ENCODE measurements at regions not wholly inside any gene's neighbourhood (a gene's known extent, or its start where the extent isn't known, plus 50 kb on each side); places are given as distances from the start of the nearest gene placed in this dataset.

GRCh38 chr14:83007641-83008225 lies 1474.1 kb upstream of the SEL1L start:
- FAIRE-seq (no peak), DNase-seq (ENCODE audit: low read depth) (no peak)
- no peaks in the 10 kb centered on the region for H3K27me3 ChIP-seq (ENCODE audit: control insufficient read depth, insufficient read depth, low read length)
- no peaks in the 10 kb centered on the region for H3K36me3 ChIP-seq (ENCODE audit: control insufficient read depth, insufficient read depth, low read length)
- no peak for TF ChIP-seq CTCF (IDR thresholded peaks at IDR 0.05; ENCODE audit: insufficient read depth, low read length, severe bottlenecking)
- no peak overlapping the region for H3K4me3 ChIP-seq (ENCODE audit: low read depth, low read length)

DNA sequence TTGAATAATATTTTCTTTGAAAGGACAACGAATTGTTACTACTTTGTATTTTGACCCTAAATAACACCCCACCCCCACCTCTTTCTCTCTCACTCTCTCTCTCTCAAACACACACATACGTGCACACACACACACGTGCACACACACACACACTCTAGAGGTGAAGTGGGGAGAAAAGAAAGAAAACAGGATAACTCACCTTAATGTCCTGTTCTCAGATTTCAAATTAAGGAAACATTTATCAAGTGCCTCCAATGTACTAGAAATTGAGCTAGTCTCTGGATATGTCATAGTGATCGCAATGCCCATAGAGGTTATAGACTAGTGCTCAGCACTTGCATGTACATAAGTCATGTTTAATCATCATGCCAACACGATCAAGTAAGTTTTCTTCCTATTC lies 1483.6 kb upstream of the SEL1L start:
- no peak for DNase-seq (ENCODE audit: low read depth)
- Histone ChIP-seq H3K27me3 (ENCODE audit: control insufficient read depth, insufficient read depth, low read length) (no peaks in the 10 kb centered on the region), H3K4me3 (ENCODE audit: low read depth, low read length) (no peak overlapping the region), H3K36me3 (ENCODE audit: control insufficient read depth, insufficient read depth, low read length) (no peaks in the 10 kb centered on the region)
- no peak for TF ChIP-seq CTCF (IDR thresholded peaks at IDR 0.05; ENCODE audit: insufficient read depth, low read length, severe bottlenecking)
- FAIRE-seq, result no peak

- FAIRE-seq, result no peak
- DNase-seq (ENCODE audit: low read depth), result no peak
- H3K27me3 ChIP-seq (ENCODE audit: control insufficient read depth, insufficient read depth, low read length), result no peaks in the 10 kb centered on the region
- H3K4me3 ChIP-seq (ENCODE audit: low read depth, low read length), result no peak overlapping the region
- H3K36me3 ChIP-seq (ENCODE audit: control insufficient read depth, insufficient read depth, low read length), result no peaks in the 10 kb centered on the region
- no peak for TF ChIP-seq CTCF (IDR thresholded peaks at IDR 0.05; ENCODE audit: insufficient read depth, low read length, severe bottlenecking)
These were observed 1486.2 kb upstream of the SEL1L start for GRCh38 chr14:83019744-83020414.

DNA sequence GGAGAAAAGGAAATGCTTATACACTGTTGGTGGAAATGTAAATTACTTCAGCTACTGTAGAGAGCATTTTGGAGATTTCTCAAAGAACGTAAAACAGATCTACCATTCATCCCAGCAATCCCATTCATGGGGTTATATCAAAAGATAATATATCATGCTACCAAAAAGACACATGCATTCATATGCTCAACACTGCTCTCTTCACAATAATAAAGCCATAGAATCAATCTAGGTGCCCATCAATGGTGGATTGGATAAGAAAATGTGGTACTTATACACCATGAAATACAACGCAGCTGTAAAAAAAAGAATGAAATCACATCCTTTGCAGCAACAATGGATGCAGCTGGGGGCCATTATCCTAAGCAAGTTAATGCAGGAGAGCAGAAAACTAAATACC lies 1487.7 kb upstream of the SEL1L start:
- TF ChIP-seq CTCF (IDR thresholded peaks at IDR 0.05; ENCODE audit: insufficient read depth, low read length, severe bottlenecking), result no peak
- DNase-seq (ENCODE audit: low read depth), result no peak
- H3K27me3 ChIP-seq (ENCODE audit: control insufficient read depth, insufficient read depth, low read length), result no peaks in the 10 kb centered on the region
- no peaks in the 10 kb centered on the region for H3K36me3 ChIP-seq (ENCODE audit: control insufficient read depth, insufficient read depth, low read length)
- FAIRE-seq, result no peak
- no peak overlapping the region for H3K4me3 ChIP-seq (ENCODE audit: low read depth, low read length)

- Histone ChIP-seq H3K36me3 (ENCODE audit: control insufficient read depth, insufficient read depth, low read length) (no peaks in the 10 kb centered on the region), H3K4me3 (ENCODE audit: low read depth, low read length) (no peak overlapping the region), H3K27me3 (ENCODE audit: control insufficient read depth, insufficient read depth, low read length) (no peaks in the 10 kb centered on the region)
- TF ChIP-seq CTCF (IDR thresholded peaks at IDR 0.05; ENCODE audit: insufficient read depth, low read length, severe bottlenecking), result no peak
- DNase-seq (ENCODE audit: low read depth) (no peak), FAIRE-seq (no peak)
These were observed 1489.7 kb upstream of the SEL1L start for GRCh38 chr14:83023369-83023768.

DNA sequence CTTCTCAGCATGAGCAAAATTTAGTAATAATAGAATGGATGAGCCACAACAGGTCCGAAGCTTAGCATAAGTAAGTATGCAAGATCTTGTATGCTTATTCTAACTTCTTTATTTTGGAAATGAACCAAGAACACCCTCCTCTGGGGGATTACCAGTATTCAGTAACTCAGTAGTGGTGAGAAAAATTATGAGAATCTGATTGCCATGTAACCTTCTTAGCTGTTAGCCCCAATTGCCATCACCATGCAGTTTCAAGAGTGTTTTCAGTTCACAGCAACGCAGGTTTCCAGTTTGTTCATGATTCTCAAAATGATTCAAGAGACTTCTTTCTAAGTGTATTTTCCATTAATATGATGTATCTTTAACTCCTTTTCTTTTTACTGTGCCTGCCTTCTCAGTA lies 1507.6 kb upstream of the SEL1L start:
- FAIRE-seq, result no peak
- no peak for DNase-seq (ENCODE audit: low read depth)
- no peak for TF ChIP-seq CTCF (IDR thresholded peaks at IDR 0.05; ENCODE audit: insufficient read depth, low read length, severe bottlenecking)

More for the DNA sequence above, 1507.6 kb upstream of the SEL1L start:
- no peaks in the 10 kb centered on the region for H3K27me3 ChIP-seq (ENCODE audit: control insufficient read depth, insufficient read depth, low read length)
- no peaks in the 10 kb centered on the region for H3K36me3 ChIP-seq (ENCODE audit: control insufficient read depth, insufficient read depth, low read length)
- no peak overlapping the region for H3K4me3 ChIP-seq (ENCODE audit: low read depth, low read length)
